Neural crest cell (in vitro differentiated cells): ENCODE measurements at regions not wholly inside any gene's neighbourhood (a gene's known extent, or its start where the extent isn't known, plus 50 kb on each side); places are given as distances from the start of the nearest gene placed in this dataset.

Experiments used
- DNase-seq: peaks from one replicate; pipeline ENCODE4 v3.0.0; 2021; ENCODE audit warnings: low read depth, mixed read lengths, low spot score
- H3K27ac Mint-ChIP-seq: one replicate; pipeline ENCODE4 v1.8.0; 2021; ENCODE audit warnings: mild to moderate bottlenecking, mixed read lengths; ENCODE audit not compliant: unreplicated experiment
- H3K27me3 Mint-ChIP-seq: 2 replicates; pipeline ENCODE4 v1.8.0; 2021; ENCODE audit warnings: low read depth, mild to moderate bottlenecking, mixed read lengths
- H3K36me3 Mint-ChIP-seq: 2 replicates; pipeline ENCODE4 v1.8.0; 2021; ENCODE audit warnings: low read depth, mild to moderate bottlenecking, mixed read lengths
- H3K4me1 Mint-ChIP-seq: 2 replicates; pipeline ENCODE4 v1.8.0; 2021; ENCODE audit warnings: mixed read lengths
- H3K4me3 Mint-ChIP-seq: one replicate; pipeline ENCODE4 v1.8.0; 2021; ENCODE audit warnings: mild to moderate bottlenecking, mixed read lengths
- H3K9me3 Mint-ChIP-seq: 2 replicates; pipeline ENCODE4 v1.8.0; 2021; ENCODE audit warnings: mixed read lengths
- CTCF ChIP-seq: fragments of 200-600 bp; sonication (generic); conservative IDR thresholded peaks from 2 replicates; pipeline ENCODE4 v1.5.0; 2021; ENCODE audit warnings: antibody characterized with exemption, mild to moderate bottlenecking

GRCh38 chr18:76307293-76307690 lies 187.8 kb downstream of the ZNF516 start:
- Mint-ChIP-seq H3K36me3 (no peaks in the 10 kb centered on the region), H3K27ac (no peak overlapping the region), H3K4me3 (no peak overlapping the region), H3K4me1 (no peaks in the 10 kb centered on the region), H3K27me3 (no peaks in the 10 kb centered on the region), H3K9me3 (peaks cover 12% of the 10 kb centered on the region)
- DNase-seq: no peak
- TF ChIP-seq CTCF: no peak

GRCh38 chr18:76306685-76307292 lies 188.3 kb downstream of the ZNF516 start:
- Mint-ChIP-seq H3K27me3 (no peaks in the 10 kb centered on the region), H3K36me3 (no peaks in the 10 kb centered on the region), H3K4me1 (no peaks in the 10 kb centered on the region), H3K27ac (no peak overlapping the region), H3K9me3 (peaks cover 12% of the 10 kb centered on the region), H3K4me3 (no peak overlapping the region)
- no peak for DNase-seq
- peak; percentile 20 for TF ChIP-seq CTCF

GRCh38 chr18:76285866-76286265 lies 209.2 kb downstream of the ZNF516 start:
- no peak for TF ChIP-seq CTCF
- H3K4me3 Mint-ChIP-seq: no peak overlapping the region
- H3K27ac Mint-ChIP-seq: no peak overlapping the region
- H3K9me3 Mint-ChIP-seq: no peaks in the 10 kb centered on the region
- H3K36me3 Mint-ChIP-seq: peaks cover under 1% of the 10 kb centered on the region
- peaks cover 7% of the 10 kb centered on the region for H3K4me1 Mint-ChIP-seq
- DNase-seq: no peak
- H3K27me3 Mint-ChIP-seq: no peaks in the 10 kb centered on the region

GRCh38 chr18:76281565-76281964 lies 213.5 kb downstream of the ZNF516 start:
- H3K4me1 Mint-ChIP-seq: peaks cover 7% of the 10 kb centered on the region
- H3K4me3 Mint-ChIP-seq: no peak overlapping the region
- no peaks in the 10 kb centered on the region for H3K9me3 Mint-ChIP-seq
- H3K36me3 Mint-ChIP-seq: no peaks in the 10 kb centered on the region
- DNase-seq: no peak
- H3K27me3 Mint-ChIP-seq: peaks cover 3% of the 10 kb centered on the region
- TF ChIP-seq CTCF: no peak
- no peak overlapping the region for H3K27ac Mint-ChIP-seq

GRCh38 chr18:76277801-76278200 lies 217.2 kb downstream of the ZNF516 start:
- H3K4me1 Mint-ChIP-seq: peaks cover 8% of the 10 kb centered on the region
- peaks cover 8% of the 10 kb centered on the region for H3K27me3 Mint-ChIP-seq
- H3K36me3 Mint-ChIP-seq: no peaks in the 10 kb centered on the region
- no peak overlapping the region for H3K27ac Mint-ChIP-seq
- H3K9me3 Mint-ChIP-seq: no peaks in the 10 kb centered on the region
- no peak overlapping the region for H3K4me3 Mint-ChIP-seq
- TF ChIP-seq CTCF: no peak
- DNase-seq: no peak
